ENCODE measurements at regions not wholly inside any gene's neighbourhood (a gene's known extent, or its start where the extent isn't known, plus 50 kb on each side); places are given as distances from the start of the nearest gene placed in this dataset.

GRCh38 chr22:49076300-49077035 is 751.2 kb downstream of the BRD1 start:
- no peak overlapping the region for H3K4me3 ChIP-seq (ENCODE audit: low read depth, low read length)
- H3K27ac ChIP-seq (ENCODE audit: extremely low read depth, low read depth, low read length) = no peak overlapping the region
- CTCF ChIA-PET = no interaction called here
- no peaks in the 10 kb centered on the region for H3K36me3 ChIP-seq (ENCODE audit: control insufficient read depth in 2 of 2, insufficient read depth in 1 of 2, low read length in 2 of 2)
- POLR2A ChIA-PET = no interaction called here
- TF ChIP-seq OSR2 (tag by site-specific recombination; IDR thresholded peaks at IDR 0.05) = no peak
- H3K9me3 ChIP-seq (ENCODE audit: control insufficient read depth, insufficient read depth, low read depth, low read length) = no peaks in the 10 kb centered on the region
- H3K4me1 ChIP-seq (ENCODE audit: control insufficient read depth, insufficient read depth, low read length) = no peaks in the 10 kb centered on the region

- ChIA-PET POLR2A (no interaction called here), CTCF (no interaction called here)
- TF ChIP-seq ZNF223 (tag by site-specific recombination; IDR thresholded peaks at IDR 0.05) = no peak
- TF ChIP-seq SP7 (tag by site-specific recombination; IDR thresholded peaks at IDR 0.05) = no peak
- no peak for TF ChIP-seq ZNF280C (tag by site-specific recombination; IDR thresholded peaks at IDR 0.05)
- no peak for TF ChIP-seq ZNF677 (tag by site-specific recombination; IDR thresholded peaks at IDR 0.05)
- TF ChIP-seq ZNF112 (tag by site-specific recombination; IDR thresholded peaks at IDR 0.05) = no peak
- no peak for TF ChIP-seq HOXD13 (CRISPR knock-in tag; IDR thresholded peaks at IDR 0.05; ENCODE audit: borderline replicate concordance)
- no peak for TF ChIP-seq ZBTB8A (tag by site-specific recombination; IDR thresholded peaks at IDR 0.05)
- no peak for TF ChIP-seq ZNF704 (tag by site-specific recombination; IDR thresholded peaks at IDR 0.05)
- TF ChIP-seq ZFP37 (tag by site-specific recombination; IDR thresholded peaks at IDR 0.05) = no peak
- no peak for TF ChIP-seq ZFHX2 (tag by site-specific recombination; conservative IDR thresholded peaks at IDR 0.05)
- no peak for TF ChIP-seq ZNF174 (tag by site-specific recombination; IDR thresholded peaks at IDR 0.05)
- TF ChIP-seq ZNF221 (tag by site-specific recombination; IDR thresholded peaks at IDR 0.05; ENCODE audit: borderline replicate concordance) = no peak
- no peak for TF ChIP-seq KLF1 (tag by site-specific recombination; IDR thresholded peaks at IDR 0.05)
- no peak for TF ChIP-seq ZNF837 (tag by site-specific recombination; IDR thresholded peaks at IDR 0.05)
- TF ChIP-seq ZNF621 (tag by site-specific recombination; IDR thresholded peaks at IDR 0.05) = no peak
- TF ChIP-seq ZNF629 (tag by site-specific recombination; IDR thresholded peaks at IDR 0.05) = no peak
- no peak for TF ChIP-seq PRDM1 (tag by site-specific recombination; IDR thresholded peaks at IDR 0.05)
- TF ChIP-seq ZNF391 (tag by site-specific recombination; IDR thresholded peaks at IDR 0.05; ENCODE audit: borderline replicate concordance, low read depth) = no peak
- no peak for TF ChIP-seq INSM2 (tag by site-specific recombination; IDR thresholded peaks at IDR 0.05)
- no peak for TF ChIP-seq ZNF354C (tag by site-specific recombination; IDR thresholded peaks at IDR 0.05; ENCODE audit: borderline replicate concordance, low read depth)
- Histone ChIP-seq H3K36me3 (ENCODE audit: control insufficient read depth in 2 of 2, insufficient read depth in 1 of 2, low read length in 2 of 2) (no peaks in the 10 kb centered on the region), H3K4me1 (ENCODE audit: control insufficient read depth, insufficient read depth, low read length) (no peaks in the 10 kb centered on the region), H3K4me3 (ENCODE audit: low read depth, low read length) (no peak overlapping the region), H3K9me3 (ENCODE audit: control insufficient read depth, insufficient read depth, low read depth, low read length) (no peaks in the 10 kb centered on the region), H3K27ac (ENCODE audit: extremely low read depth, low read depth, low read length) (no peak overlapping the region)
Observed at GRCh38 chr22:49075150-49075549, 752.5 kb downstream of the BRD1 start.
